ENCODE measurements at regions not wholly inside any gene's neighbourhood (a gene's known extent, or its start where the extent isn't known, plus 50 kb on each side); places are given as distances from the start of the nearest gene placed in this dataset.

- H3K27me3 ChIP-seq (ENCODE audit: low read length) = no peaks in the 10 kb centered on the region
- no peak for TF ChIP-seq CTCF (IDR thresholded peaks at IDR 0.05; ENCODE audit: insufficient read depth, low read length, poor library complexity, severe bottlenecking)
- TF ChIP-seq EZH2phosphoT487 (conservative IDR thresholded peaks at IDR 0.05; ENCODE audit: low read length) = no peak
- H3K36me3 ChIP-seq (ENCODE audit: low read length) = peaks cover 20% of the 10 kb centered on the region
- H4K20me1 ChIP-seq (ENCODE audit: low read depth, low read length) = no peaks in the 10 kb centered on the region
- H3F3A ChIP-seq (ENCODE audit: insufficient read depth) = no peaks in the 10 kb centered on the region
- H3K9me2 ChIP-seq (replicated peaks; ENCODE audit: insufficient read depth, low read length) = no peaks in the 10 kb centered on the region
- no peak overlapping the region for H3K4me2 ChIP-seq (ENCODE audit: low read depth, low read length, poor library complexity, severe bottlenecking)
- H3K79me2 ChIP-seq (ENCODE audit: insufficient read depth, low read length) = peaks cover 97% of the 10 kb centered on the region
- H3K9ac ChIP-seq (ENCODE audit: low read length) = no peak overlapping the region
- no peak overlapping the region for H3K4me3 ChIP-seq (ENCODE audit: insufficient read depth, low read length, poor library complexity, severe bottlenecking)
- no peak overlapping the region for H3K27ac ChIP-seq (ENCODE audit: low read depth, low read length)
- no peaks in the 10 kb centered on the region for H3K9me3 ChIP-seq (ENCODE audit: insufficient read depth, low read length)
- H2AFZ ChIP-seq (ENCODE audit: low read depth, low read length, severe bottlenecking) = no peak overlapping the region
Measured at GRCh38 chr6:11343963-11344723, 111.7 kb upstream of the NEDD9 start.

DNA sequence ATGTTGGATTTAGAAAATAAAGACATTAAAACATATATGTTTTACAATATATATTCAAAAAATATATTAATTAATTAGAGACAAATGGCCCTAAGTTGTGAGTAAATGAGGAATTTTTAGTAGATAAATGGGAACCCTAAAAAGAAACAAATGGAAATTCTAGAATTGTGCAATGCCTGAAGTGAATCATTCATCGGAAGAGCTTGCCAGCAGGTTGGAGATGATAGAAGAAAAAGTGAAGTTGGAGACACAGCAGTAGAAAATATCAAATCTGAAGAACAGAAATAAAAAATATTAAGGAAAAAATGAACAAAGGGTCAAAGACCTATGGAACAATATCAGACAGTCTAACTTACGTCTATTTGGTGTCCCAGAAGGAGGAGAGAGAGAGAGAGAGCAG is 109.4 kb upstream of the NEDD9 start:
- no peak overlapping the region for H3K27ac ChIP-seq (ENCODE audit: low read depth, low read length)

DNA sequence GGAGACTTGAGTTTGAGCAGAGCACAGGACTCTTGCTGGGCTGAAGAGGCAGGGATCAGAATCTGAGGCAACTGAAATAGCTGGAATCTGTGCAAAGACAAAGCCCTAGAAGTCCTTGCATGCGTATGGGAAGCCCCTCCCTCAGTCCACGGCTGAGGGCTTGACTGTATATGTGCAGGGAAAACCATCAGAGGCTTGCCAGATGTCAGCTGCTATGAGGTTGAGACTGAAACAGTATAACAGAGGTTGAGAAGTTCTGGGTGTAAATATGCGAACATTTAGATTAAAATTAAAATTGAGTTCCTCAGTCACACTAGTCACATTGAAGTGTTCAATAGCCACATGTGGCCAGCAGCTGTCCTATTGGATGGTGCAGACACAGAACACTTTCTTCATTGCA is 108.8 kb upstream of the NEDD9 start:
- no peaks in the 10 kb centered on the region for H4K20me1 ChIP-seq (ENCODE audit: low read depth, low read length)
- no peaks in the 10 kb centered on the region for H3K9me3 ChIP-seq (ENCODE audit: insufficient read depth, low read length)
- no peaks in the 10 kb centered on the region for H3F3A ChIP-seq (ENCODE audit: insufficient read depth)
- H3K9ac ChIP-seq (ENCODE audit: low read length) = no peak overlapping the region
- H3K4me2 ChIP-seq (ENCODE audit: low read depth, low read length, poor library complexity, severe bottlenecking) = no peak overlapping the region
- no peaks in the 10 kb centered on the region for H3K9me2 ChIP-seq (replicated peaks; ENCODE audit: insufficient read depth, low read length)
- H3K36me3 ChIP-seq (ENCODE audit: low read length) = peaks cover 23% of the 10 kb centered on the region
- peaks cover 92% of the 10 kb centered on the region for H3K79me2 ChIP-seq (ENCODE audit: insufficient read depth, low read length)
- no peak overlapping the region for H2AFZ ChIP-seq (ENCODE audit: low read depth, low read length, severe bottlenecking)
- no peak overlapping the region for H3K4me3 ChIP-seq (ENCODE audit: insufficient read depth, low read length, poor library complexity, severe bottlenecking)
- no peaks in the 10 kb centered on the region for H3K27me3 ChIP-seq (ENCODE audit: low read length)
- H3K27ac ChIP-seq (ENCODE audit: low read depth, low read length) = no peak overlapping the region
- TF ChIP-seq EZH2phosphoT487 (conservative IDR thresholded peaks at IDR 0.05; ENCODE audit: low read length) (no peak), CTCF (IDR thresholded peaks at IDR 0.05; ENCODE audit: insufficient read depth, low read length, poor library complexity, severe bottlenecking) (no peak)

More for the DNA sequence above, 109.4 kb upstream of the NEDD9 start:
- TF ChIP-seq EZH2phosphoT487 (conservative IDR thresholded peaks at IDR 0.05; ENCODE audit: low read length) = no peak
- TF ChIP-seq CTCF (IDR thresholded peaks at IDR 0.05; ENCODE audit: insufficient read depth, low read length, poor library complexity, severe bottlenecking) = no peak
- no peaks in the 10 kb centered on the region for H3K9me3 ChIP-seq (ENCODE audit: insufficient read depth, low read length)
- H3K36me3 ChIP-seq (ENCODE audit: low read length) = peaks cover 23% of the 10 kb centered on the region
- H3K79me2 ChIP-seq (ENCODE audit: insufficient read depth, low read length) = peaks cover 93% of the 10 kb centered on the region
- no peaks in the 10 kb centered on the region for H3K9me2 ChIP-seq (replicated peaks; ENCODE audit: insufficient read depth, low read length)
- H3K27me3 ChIP-seq (ENCODE audit: low read length) = no peaks in the 10 kb centered on the region
- H2AFZ ChIP-seq (ENCODE audit: low read depth, low read length, severe bottlenecking) = no peak overlapping the region
- H3K4me3 ChIP-seq (ENCODE audit: insufficient read depth, low read length, poor library complexity, severe bottlenecking) = no peak overlapping the region
- no peaks in the 10 kb centered on the region for H3F3A ChIP-seq (ENCODE audit: insufficient read depth)
- H4K20me1 ChIP-seq (ENCODE audit: low read depth, low read length) = no peaks in the 10 kb centered on the region
- H3K9ac ChIP-seq (ENCODE audit: low read length) = no peak overlapping the region
- no peak overlapping the region for H3K4me2 ChIP-seq (ENCODE audit: low read depth, low read length, poor library complexity, severe bottlenecking)

Data from SU-DHL-6 (cell line).